GM12878 (cell line): ENCODE measurements at regions not wholly inside any gene's neighbourhood (a gene's known extent, or its start where the extent isn't known, plus 50 kb on each side); places are given as distances from the start of the nearest gene placed in this dataset.

Source experiments
- ATAC-seq: fragments of 200-7000 bp; cut with Tn5 transposase; 3 replicates; pipeline ENCODE4 v1.9.1; 2020; ENCODE audit warnings: mild to moderate bottlenecking, moderate library complexity
- BruUV-seq: library from RNA; stranded (reverse); fragments of 400-500 nt; replicated peaks from 2 replicates; lab custom pipeline; 2021; lab: Mats Ljungman, UMichigan
- CTCF ChIA-PET: fragments of 300-600 bp; sonication (Branson Sonifier 250); formaldehyde crosslinking; extraction: SDS; loops from one replicate; lab custom pipeline; 2021; ENCODE audit warnings: inconsistent platforms; lab: Yijun Ruan, JAX
- POLR2A ChIA-PET: fragments of 350-600 bp; formaldehyde crosslinking; extraction: SDS; loops from one replicate; lab custom pipeline; 2021; ENCODE audit warnings: inconsistent platforms; lab: Charles Lee
- RAD21 ChIA-PET: fragments of 300-600 bp; sonication (Branson Sonifier 250); formaldehyde crosslinking; loops from one replicate; lab custom pipeline; 2023; ENCODE audit warnings: antibody characterized with exemption; ENCODE audit not compliant: unreplicated experiment; lab: Charles Lee
- SMC1A ChIA-PET: fragments of 300-600 bp; sonication (Branson Sonifier 250); formaldehyde crosslinking; loops from one replicate; lab custom pipeline; 2023; ENCODE audit not compliant: unreplicated experiment, uncharacterized antibody; lab: Charles Lee
- DNase-seq: peaks from one replicate; pipeline ENCODE4 v3.0.0-alpha.2; 2011; ENCODE audit warnings: low read depth, low spot score
- FAIRE-seq: peaks from 3 replicates; lab custom pipeline; 2011; peaks lifted over from hg19 to GRCh38; lab: Jason Lieb, UNC
- H2AFZ ChIP-seq: 2 replicates; pipeline ENCODE4 v1.6.0; 2011; ENCODE audit warnings: low read depth, low read length, control low read depth; ENCODE audit not compliant: control insufficient read depth
- H3K27ac ChIP-seq: 2 replicates; pipeline ENCODE4 v1.5.1; 2011; ENCODE audit warnings: control low read depth; ENCODE audit not compliant: control insufficient read depth, insufficient read depth
- H3K27me3 ChIP-seq, 2 experiments: replicated peaks in 1 of 2; 2 replicates each; pipeline versions ENCODE4 v1.6.0 to v1.6.1; 2011; ENCODE audit warnings: low read length in 1 of 2; ENCODE audit not compliant: control insufficient read depth in 2 of 2, insufficient read depth in 2 of 2
- H3K36me3 ChIP-seq, 2 experiments: 2 replicates each; pipeline ENCODE4 v1.5.1; 2011; ENCODE audit warnings: low read length in 1 of 2; ENCODE audit not compliant: control insufficient read depth in 2 of 2, insufficient read depth in 2 of 2
- H3K4me1 ChIP-seq: 2 replicates; pipeline ENCODE4 v1.6.1; 2011; ENCODE audit warnings: mild to moderate bottlenecking, low read length, moderate library complexity, mixed read lengths; ENCODE audit not compliant: control insufficient read depth, insufficient read depth
- H3K4me2 ChIP-seq: 2 replicates; pipeline ENCODE4 v1.6.0; 2011; ENCODE audit warnings: control low read depth; ENCODE audit not compliant: control insufficient read depth, insufficient read depth
- H3K4me3 ChIP-seq: fragments of 200-600 bp; sonication (generic); 2 replicates; pipeline ENCODE4 v1.5.1; 2016
- H3K79me2 ChIP-seq: 2 replicates; pipeline ENCODE4 v1.6.0; 2011; ENCODE audit warnings: low read length; ENCODE audit not compliant: control insufficient read depth, insufficient read depth
- H3K9ac ChIP-seq: 2 replicates; pipeline ENCODE4 v1.8.0; 2011; ENCODE audit warnings: low read length, control low read depth, mixed read lengths; ENCODE audit not compliant: control insufficient read depth, insufficient read depth
- H3K9me3 ChIP-seq: replicated peaks from 3 replicates; pipeline ENCODE4 v1.5.1; 2011; ENCODE audit warnings: mild to moderate bottlenecking, low read length; ENCODE audit not compliant: control insufficient read depth, insufficient read depth
- H4K20me1 ChIP-seq: 2 replicates; pipeline ENCODE4 v1.6.0; 2011; ENCODE audit not compliant: control insufficient read depth, insufficient read depth
- CEBPZ ChIP-seq: fragments of 150-350 bp; IDR thresholded peaks from 2 replicates; pipeline ENCODE4 v1.6.1; 2016; ENCODE audit warnings: low read depth, low read length
- HDAC6 ChIP-seq: fragments of 200-600 bp; sonication (generic); IDR thresholded peaks from one replicate; pipeline ENCODE4 v1.8.0; 2017; ENCODE audit warnings: antibody characterized with exemption; ENCODE audit not compliant: unreplicated experiment
- IRF5 ChIP-seq: fragments of 450-650 bp; IDR thresholded peaks from 2 replicates; pipeline ENCODE4 v1.6.1; 2017; ENCODE audit warnings: borderline replicate concordance
- MYB ChIP-seq: fragments of 150-350 bp; IDR thresholded peaks from 2 replicates; pipeline ENCODE4 v1.6.1; 2014; ENCODE audit warnings: mild to moderate bottlenecking, low read depth, low read length, borderline replicate concordance
- POLR2AphosphoS2 ChIP-seq: IDR thresholded peaks from 2 replicates; pipeline ENCODE4 v1.6.1; 2011; ENCODE audit warnings: low read depth, mild to moderate bottlenecking, low read length, improper control_type of control experiment, moderate library complexity
- SKIL ChIP-seq: fragments of 450-650 bp; IDR thresholded peaks from 2 replicates; pipeline ENCODE4 v1.6.1; 2017; ENCODE audit warnings: mild to moderate bottlenecking, low read depth, inconsistent platforms; ENCODE audit not compliant: poor library complexity, severe bottlenecking
- STAT1 ChIP-seq: fragments of 450-650 bp; conservative IDR thresholded peaks from 2 replicates; pipeline ENCODE4 v1.6.1; 2014; ENCODE audit warnings: antibody characterized with exemption, mild to moderate bottlenecking
- STAT3 ChIP-seq: IDR thresholded peaks from 2 replicates; pipeline ENCODE4 v1.6.1; 2011; ENCODE audit warnings: low read depth, low read length, improper control_type of control experiment
- WGBS: methylation state at CpG from one replicate; pipeline ENCODE4 v1.1.6; 2016; ENCODE audit warnings: low lambda C conversion rate; ENCODE audit not compliant: insufficient replicate concordance, insufficient coverage; ENCODE audit errors: missing lambda C conversion rate; 5-methylcytosine and 5-hydroxymethylcytosine counted together
- in situ Hi-C: fragments of 300-500 bp; cut with MboI; formaldehyde crosslinking; loops from 9 replicates; pipeline ENCODE4 v1.14.3; 2018; ENCODE audit warnings: mixed read lengths
- intact Hi-C: fragments of 100-400 bp; cut with micrococcal nuclease; formaldehyde crosslinking; loops from one replicate; pipeline ENCODE4 v1.14.2; 2022; ENCODE audit not compliant: unreplicated experiment

- 0% methylated on average over 2 of the region's 2 CpGs for WGBS
- no peak for ATAC-seq
- FAIRE-seq, result no peak
- Histone ChIP-seq H3K27ac (no peak overlapping the region), H4K20me1 (no peaks in the 10 kb centered on the region), H3K4me3 (no peak overlapping the region), H2AFZ (no peak overlapping the region)
- POLR2A ChIA-PET, result no interaction called here
- TF ChIP-seq IRF5, result no peak
- TF ChIP-seq POLR2AphosphoS2, result no peak
- no peak for TF ChIP-seq SKIL
- TF ChIP-seq STAT3, result no peak
- no peak for TF ChIP-seq MYB
- TF ChIP-seq HDAC6, result no peak
- TF ChIP-seq STAT1, result no peak
- TF ChIP-seq CEBPZ, result no peak
- TF ChIP-seq, all 136 proteins: peak for 0
- Histone ChIP-seq H3K9me3 (no peaks in the 10 kb centered on the region; the same call in 2 of the 3 replicates), H3K79me2 (no peaks in the 10 kb centered on the region), H3K9ac (no peak overlapping the region), H3K27me3 (no peaks in the 10 kb centered on the region; a peak in 1 of 4 replicates), H3K4me2 (no peak overlapping the region), H3K4me1 (no peaks in the 10 kb centered on the region), H3K36me3 (no peaks in the 10 kb centered on the region)
- CTCF ChIA-PET, result no interaction called here
- BruUV-seq, result no TSS peak
- in situ Hi-C loops (no loop called here), intact Hi-C loops (no loop called here)
- SMC1A ChIA-PET, result no interaction called here
- DNase-seq, result no peak
- RAD21 ChIA-PET, result no interaction called here
Measured at GRCh38 chr7:156532016-156532602, 108.5 kb upstream of the RNF32 start.
